Sciatic nerve (tissue), 2 donors: ENCODE measurements at regions not wholly inside any gene's neighbourhood (a gene's known extent, or its start where the extent isn't known, plus 50 kb on each side); places are given as distances from the start of the nearest gene placed in this dataset.
"Not testable (repeated sequence)": the region's sequence is repeated elsewhere in the genome, so short reads cannot be mapped to it uniquely, and the experiment has no call there.

Experiments used
- ATAC-seq: fragments of 200-7000 bp; cut with Tn5 transposase; one replicate; pipeline ENCODE4 v1.9.1; 2020; ENCODE audit warnings: mild to moderate bottlenecking, moderate library complexity
- DNase-seq: peaks from one replicate; pipeline ENCODE4 v3.0.0-alpha.2; 2020; ENCODE audit warnings: low spot score
- intact Hi-C: fragments of 100-400 bp; cut with DNase I; formaldehyde crosslinking; loops from one replicate; pipeline ENCODE4 v1.14.2; 2022
- donor health status: DM: no; HTN: no; CAD: no.
- donor health status: DM: no; HTN: no; CAD: no.

DNA sequence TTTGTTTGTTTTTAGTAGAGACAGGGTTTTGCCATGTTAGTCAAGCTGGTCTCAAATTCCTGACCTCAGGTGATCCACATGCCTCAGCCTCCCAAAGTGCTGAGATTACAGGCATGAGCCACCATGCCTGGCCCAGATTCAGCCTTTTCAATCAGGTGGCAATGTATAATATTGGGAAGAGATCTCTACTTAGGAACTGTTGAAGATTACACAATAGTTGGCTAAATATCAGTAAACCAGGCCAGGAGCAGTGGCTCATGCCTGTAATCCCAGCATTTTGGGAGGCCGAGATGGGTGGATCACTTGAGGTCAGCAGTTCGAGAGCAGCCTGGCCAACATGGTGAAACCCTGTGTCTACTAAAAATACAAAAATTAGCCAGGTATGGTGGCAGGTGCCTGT, 101.1 kb upstream of the LOC128125822 start:
- DNase-seq, intact Hi-C loops, ATAC-seq: not testable (repeated sequence)

DNA sequence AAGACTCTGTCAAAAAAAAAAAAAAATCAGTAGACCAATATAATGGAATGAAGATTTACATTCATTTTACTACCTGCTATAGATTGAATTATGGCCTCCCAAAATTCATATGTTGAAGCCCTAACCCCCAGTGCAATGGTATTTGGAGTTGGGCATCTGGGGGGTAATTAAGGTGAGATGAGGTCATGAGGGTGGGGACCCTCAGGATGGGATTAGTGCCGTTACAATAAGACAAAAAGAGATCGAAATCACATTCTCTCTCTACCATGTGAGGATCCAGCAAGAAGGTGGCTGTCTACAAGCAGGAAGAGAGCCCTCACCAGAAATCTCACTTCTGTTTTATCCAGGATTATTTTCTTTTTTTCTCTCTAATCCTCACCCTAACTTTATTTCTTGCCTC, 100.6 kb upstream of the LOC128125822 start:
- no peak for ATAC-seq
- DNase-seq = no peak
- intact Hi-C loops = no loop called here

DNA sequence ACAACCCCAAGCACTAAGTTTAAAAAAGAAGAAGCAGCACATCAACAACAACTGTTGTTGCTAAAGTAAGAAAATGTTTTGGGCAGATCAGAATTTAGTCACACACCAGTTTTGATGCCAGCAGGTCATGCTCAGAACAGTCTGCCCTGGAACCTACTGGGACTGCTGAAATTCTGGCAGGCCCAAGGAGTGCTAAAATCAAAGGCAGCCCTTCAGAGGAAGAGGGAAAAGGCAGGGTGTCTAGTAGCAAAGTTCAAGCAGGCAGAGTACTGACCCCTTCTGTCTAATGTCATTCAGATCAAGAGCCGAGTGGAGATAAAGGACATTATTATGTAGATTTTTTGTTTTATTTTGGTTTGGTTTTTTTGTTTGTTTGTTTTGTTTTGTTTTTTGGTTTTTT, 96.6 kb upstream of the LOC128125822 start:
- intact Hi-C loops = no loop called here
- DNase-seq = no peak
- ATAC-seq = peak; percentile 52

DNA sequence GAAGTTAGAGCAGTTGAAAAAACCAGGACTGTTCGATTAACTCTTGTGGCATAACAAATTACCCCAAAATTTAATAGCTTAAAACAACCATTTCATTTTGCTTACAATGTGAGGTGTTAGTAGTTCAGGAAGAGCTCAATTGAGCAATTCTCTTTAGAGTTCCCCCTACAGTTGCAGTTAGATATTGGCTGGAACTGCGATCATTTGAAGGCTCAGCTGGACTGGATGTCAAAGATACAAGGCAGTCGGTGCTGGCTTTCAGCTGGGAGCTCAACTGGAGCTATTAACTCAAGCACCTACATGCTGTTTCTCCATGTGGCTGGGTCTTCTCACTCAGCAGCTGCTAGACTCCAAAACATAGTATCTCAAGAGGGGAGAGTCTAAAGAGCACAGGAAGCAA, 96.0 kb upstream of the LOC128125822 start:
- no peak for DNase-seq
- no peak for ATAC-seq
- intact Hi-C loops = no loop called here

DNA sequence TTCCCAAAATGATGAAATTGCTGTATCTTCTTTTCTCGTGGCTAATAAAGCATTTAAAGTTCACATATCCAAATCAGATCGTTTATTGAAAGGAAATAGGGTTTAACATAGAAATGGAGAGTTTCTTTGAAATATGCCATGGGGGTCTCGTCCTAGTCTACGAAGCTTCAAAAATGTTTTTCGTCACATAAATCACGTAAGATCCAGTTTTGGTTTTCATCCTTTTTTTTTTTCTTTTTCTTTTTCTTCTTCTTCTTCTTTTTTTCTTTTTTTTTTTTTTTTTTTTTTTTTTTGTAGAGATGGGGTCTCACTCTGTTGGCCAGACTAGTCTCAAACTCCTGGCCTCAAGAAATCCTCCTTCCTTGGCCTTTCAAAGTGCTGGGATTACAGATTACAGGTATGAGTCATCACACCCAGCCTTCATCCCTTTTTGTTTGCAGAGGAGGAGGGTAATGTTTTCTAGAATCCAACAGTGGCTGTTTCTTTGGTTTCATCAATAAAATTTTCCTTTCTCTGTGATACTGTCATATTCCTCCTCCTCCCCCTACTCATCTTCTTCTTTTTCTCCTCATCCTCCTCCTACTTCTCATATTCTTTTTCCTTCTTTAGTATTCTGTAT, 94.7 kb upstream of the LOC128125822 start:
- no peak for ATAC-seq
- DNase-seq = no peak
- intact Hi-C loops = no loop called here

DNA sequence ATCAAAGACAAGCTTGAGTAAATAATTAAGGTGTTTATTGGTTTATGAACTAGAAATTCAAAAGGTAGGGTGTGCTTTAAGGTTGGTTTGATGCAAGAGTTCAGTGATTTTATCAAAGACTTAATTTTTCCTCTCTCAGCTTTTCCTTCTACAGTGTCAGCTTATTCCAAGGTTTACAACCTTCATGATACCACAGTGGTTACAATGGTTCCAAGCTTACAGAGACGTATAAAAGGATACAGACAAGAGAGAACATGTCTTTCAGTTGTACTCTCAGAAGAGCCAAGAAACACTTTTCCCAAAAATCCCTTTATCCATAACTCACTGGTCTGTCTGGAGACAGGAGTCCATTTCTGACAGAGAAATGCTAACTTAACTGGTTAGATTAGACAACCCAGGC, 93.5 kb upstream of the LOC128125822 start:
- DNase-seq (no peak), ATAC-seq (no peak)
- intact Hi-C loops = no loop called here

DNA sequence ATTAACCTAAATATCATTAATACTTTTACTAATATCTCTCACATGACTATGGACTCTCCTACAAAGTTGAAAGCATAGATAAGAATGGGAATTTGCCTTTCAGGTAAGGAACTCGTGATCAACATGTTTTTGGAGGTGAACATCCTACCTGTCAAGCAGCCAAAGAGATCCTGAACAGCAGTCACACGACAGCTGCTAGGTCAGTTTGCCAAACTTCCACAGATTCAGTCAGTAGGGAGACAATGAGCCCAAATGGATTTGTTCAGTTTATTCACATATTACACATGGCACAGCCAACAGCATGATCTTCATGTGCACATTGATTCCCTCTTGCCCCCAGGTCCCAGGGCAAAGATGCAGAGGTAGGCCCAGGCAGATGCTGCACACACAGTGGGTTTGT, 86.1 kb upstream of the LOC128125822 start:
- ATAC-seq = no peak
- intact Hi-C loops = no loop called here
- no peak for DNase-seq

DNA sequence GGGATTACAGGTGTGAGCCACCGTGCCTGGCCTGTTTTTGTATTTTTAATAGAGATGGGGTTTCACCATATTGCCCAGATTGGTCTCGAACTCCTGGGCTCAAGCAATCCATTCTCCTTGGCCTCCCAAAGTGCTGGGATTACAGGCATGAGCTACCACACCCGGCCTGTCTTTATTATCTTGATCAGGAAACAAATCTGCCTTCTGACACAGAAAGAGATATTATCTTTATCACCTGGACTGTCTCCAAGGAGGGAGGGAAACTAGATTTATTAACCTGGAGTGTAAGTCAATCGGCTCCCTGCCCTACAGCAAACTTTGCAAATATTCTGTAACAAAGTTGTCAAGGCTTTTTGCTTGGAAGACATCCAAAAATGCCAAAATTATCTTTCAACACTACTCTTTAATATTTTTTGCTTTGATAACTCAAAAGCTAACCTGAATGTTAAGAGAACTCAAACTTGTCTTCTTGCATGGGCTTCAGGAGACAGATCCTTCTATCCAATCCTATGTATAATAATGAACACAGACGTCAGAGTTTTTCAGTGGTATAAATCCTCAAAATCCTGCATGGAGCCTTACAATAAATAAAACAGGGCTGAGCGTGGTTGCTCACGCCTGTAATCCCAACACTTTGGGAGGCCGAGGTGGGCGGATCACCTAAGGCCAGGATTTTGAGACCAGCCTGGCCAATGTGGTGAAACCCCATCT, 85.0 kb upstream of the LOC128125822 start:
- no peak for DNase-seq
- intact Hi-C loops = no loop called here
- ATAC-seq = no peak

DNA sequence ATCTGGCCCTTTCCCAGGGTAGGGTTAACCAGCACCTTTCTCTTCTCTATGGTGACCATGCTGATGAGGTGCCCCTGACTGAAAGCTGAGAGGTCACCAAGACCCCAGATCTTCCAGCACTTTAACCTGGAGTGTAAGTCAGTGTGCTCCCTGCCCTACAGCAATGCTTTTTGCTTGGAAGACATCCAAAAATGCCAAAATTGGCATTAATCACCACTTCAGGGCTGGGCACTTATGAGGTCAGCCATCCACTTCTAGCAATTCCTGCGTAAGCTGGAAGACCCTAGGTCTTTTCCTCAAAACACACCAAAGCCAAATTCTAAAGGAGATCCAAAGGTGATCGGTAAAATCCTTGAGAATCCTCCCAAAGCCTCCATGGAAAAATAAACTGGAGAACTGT, 81.2 kb upstream of the LOC128125822 start:
- DNase-seq (no peak), ATAC-seq (no peak)
- intact Hi-C loops = loop anchor here (5.0 kb wide), 1 partner anchor 1659 kb away; no protein-coding TSS in a partner anchor

DNA sequence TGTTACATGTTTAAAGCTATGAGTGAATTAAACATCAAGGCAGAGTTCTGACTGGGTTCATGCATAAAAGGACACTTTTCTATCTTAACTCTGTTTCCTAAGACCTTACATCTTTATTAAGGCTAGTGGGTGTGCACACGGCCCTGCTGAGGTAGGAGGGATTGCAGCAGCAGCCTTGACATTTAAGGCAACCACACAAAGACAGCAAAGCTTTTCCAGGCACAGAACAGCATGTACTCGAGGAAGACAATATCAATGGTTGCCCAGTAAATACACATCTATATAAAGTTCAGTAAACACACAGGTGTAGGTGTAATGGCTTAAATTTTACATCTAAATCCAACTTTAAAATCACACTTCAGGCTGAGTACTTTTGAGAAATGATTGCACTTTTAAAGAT, 79.8 kb upstream of the LOC128125822 start:
- DNase-seq = no peak
- no peak for ATAC-seq
- intact Hi-C loops = loop anchor here (5.0 kb wide), 1 partner anchor 1660 kb away; no protein-coding TSS in a partner anchor

DNA sequence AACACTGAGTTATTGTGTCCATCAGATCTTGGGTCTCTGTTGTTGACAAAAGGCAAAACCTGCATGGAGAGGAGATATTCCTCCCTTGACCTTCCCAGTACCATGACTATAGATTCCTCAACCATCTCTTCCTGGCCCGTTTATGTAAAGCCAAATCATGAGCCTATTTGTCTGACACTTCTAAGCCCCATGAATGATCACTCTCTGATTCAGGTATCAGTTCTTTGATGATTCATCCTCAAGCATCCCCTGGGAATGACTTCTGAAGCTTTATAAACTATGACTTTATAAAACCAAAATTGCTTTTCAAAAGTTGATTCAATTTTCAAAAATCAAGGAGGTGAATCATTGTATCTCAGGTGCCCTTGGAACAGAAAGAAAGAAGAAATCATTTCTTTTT, 78.7 kb upstream of the LOC128125822 start:
- ATAC-seq = no peak
- no peak for DNase-seq
- intact Hi-C loops = loop anchor here (5.0 kb wide), 1 partner anchor 1661 kb away; no protein-coding TSS in a partner anchor

DNA sequence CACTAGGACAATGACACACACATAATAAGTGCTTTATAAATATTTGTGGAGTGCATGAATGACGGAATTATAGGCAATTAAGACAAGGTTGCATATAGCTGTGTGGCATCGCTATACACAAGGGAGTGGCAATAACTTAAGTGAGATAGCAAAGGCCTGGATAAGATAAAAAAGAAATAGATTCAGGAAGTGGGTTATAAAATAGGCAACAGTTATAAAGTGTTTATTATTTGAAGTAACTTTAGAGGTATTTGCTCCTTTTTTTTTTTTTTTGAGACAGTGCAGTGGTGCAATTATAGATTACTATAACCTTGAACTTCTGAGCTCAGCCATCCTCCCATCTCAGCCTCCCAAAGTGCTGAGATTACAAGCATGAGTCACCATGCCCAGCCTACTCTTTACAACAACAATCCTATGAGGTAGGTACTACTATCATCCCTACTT, 75.9 kb upstream of the LOC128125822 start:
- ATAC-seq (no peak), DNase-seq (no peak)
- intact Hi-C loops = no loop called here

DNA sequence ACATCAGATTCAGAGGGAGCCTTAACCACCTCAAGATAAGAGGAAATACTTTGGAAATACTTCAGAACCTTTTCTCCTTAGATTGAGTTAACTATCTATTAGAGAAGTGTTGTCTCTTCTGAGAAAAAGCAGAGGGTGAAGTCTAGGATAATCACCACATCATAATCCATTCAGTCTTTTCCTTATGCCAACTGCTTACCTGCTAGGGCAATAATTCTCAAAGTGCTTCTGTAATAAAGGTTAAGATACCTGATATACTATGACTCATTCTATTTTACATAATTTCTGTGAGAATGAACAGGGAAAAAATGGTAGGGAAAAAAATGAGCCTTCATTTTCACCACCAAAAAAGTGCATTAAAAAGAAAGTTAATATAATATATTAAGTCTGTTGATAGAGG, 70.1 kb upstream of the LOC128125822 start:
- no peak for ATAC-seq
- intact Hi-C loops = no loop called here
- no peak for DNase-seq

DNA sequence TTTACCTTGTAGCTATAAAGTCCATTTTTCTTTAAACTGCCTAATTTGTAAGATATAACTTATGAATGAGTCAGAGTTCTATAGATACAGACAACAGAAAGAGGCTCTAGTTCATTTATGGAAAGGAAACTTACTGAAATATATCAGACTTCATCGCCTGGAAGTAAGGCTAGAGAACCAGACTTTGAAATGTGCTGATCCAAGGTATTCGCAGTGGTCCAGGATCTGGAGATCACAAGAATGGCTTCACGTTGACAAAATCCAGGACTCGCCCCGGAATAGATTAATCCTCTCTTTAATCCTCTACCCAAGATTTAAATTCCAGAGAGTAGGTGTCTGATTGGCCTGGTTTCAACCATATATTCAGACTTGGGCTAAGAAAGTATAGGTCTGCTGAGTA, 69.1 kb upstream of the LOC128125822 start:
- intact Hi-C loops = no loop called here
- ATAC-seq (no peak), DNase-seq (no peak)

DNA sequence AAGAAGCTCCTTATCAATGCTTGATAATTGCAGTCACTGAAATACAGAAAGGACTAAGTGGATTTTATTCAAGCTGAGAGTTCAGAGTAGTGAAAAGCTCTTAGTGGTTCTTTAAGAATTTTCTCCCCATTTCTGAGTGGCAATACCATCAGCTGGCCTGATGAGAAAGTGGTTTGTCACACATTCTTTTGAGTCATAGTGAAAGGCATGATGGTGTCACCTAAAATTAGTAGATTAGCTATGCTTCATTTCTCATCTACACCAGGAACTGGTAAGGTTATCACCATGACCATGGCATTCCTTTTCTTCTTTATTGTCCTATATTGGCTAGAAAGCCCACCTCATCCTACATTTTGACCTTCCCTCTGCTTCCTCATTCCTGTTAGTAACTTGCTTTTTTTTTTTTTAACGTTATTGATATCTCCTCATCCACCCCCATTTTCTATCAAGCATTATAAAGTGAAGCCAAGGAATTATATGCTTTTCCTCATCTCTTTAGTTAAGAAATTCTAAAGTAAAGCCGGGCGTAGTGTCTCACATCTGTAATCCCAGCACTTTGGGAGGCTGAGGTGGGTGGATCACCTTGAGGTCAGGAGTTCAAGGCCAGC, 67.4 kb upstream of the LOC128125822 start:
- ATAC-seq = no peak
- intact Hi-C loops = no loop called here

DNA sequence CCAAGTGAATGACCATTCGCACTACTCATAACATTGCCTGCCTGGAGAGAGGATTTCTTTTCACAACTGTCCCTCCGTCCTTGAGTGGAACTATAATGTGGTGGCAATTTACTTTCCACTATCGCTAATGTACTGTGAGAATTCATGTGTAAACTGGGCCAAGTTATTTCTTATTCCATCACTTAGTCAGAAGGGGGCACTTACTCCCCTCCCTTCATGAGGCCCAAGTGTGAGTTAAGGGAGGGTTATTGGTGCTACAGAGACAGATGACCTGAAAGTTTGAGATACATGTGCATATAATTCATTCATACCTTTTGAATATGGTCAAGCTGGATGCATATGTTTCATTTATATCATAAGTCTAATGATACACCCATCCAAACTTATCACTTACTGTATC, 65.2 kb upstream of the LOC128125822 start:
- intact Hi-C loops = no loop called here
- no peak for ATAC-seq

More for the DNA sequence above, 67.4 kb upstream of the LOC128125822 start:
- DNase-seq = no peak

DNA sequence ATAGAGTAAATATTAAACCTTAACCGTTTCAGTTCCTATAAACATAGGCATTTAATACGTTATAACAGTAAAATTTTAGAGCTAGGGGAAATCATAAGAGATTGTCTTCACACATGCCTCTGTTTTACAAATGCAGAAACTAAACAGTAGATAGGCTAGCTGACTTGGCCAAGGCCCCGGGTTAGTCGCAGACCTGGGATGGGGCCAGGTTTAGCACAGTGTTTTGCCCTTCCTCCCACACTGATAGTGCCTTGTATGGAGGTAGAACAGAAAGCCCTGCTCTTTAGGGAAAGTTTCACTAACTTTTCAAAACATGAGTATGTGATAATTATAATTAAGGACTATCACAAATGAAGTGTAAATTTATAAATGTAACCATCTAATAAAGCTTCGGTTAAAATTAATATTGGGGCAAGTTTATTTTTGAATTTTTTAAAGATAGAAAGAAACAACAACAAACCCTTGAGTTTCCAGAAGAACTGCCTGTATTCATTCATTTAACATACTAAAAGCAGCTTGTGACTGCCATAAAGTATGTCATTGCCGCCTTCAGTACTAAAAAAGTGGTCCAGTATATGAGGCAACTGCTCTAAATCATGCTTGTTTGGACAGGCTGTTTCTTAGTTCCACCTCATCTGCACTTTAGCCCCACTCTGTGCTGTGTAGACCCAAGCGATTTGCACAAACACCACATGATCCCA, 62.5 kb upstream of the LOC128125822 start:
- ATAC-seq (peak; percentile 59), DNase-seq (no peak)
- intact Hi-C loops = no loop called here

More for the DNA sequence above, 65.2 kb upstream of the LOC128125822 start:
- DNase-seq = no peak

DNA sequence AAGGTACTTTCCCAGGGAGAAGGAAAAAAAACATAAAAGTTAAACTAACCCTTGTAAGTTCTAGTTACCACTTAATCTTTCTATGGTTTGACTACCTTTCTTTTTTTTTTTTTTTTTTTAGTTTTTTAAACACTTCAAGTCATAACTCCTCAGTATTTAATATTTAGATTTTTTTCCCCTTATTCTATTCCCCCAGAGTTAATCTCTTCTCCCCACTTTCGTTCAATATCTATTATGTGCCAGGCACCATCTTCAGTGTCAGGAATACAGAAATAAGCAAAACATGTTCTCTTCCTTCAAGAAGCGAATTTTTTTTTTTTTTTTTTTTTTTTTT, 62.0 kb upstream of the LOC128125822 start:
- intact Hi-C loops = no loop called here
- ATAC-seq = no peak
- DNase-seq = no peak

DNA sequence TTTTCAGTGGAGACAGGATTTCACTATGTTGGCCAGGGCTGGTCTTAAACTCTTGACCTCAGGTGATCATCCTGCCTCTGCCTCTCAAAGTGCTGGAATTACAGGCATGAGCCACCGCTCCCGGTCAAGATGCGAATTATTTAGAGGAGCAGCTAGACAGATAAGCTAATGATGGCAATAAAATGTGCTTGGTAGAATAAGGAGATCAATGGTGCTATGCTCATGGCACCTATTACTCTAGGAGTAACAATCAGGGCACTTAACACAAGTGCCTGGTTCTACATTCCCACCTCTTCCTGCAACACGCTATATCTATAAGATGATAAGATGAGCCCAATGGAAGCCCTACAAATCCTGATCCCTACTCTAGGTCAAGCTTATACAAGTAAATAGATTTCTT, 61.4 kb upstream of the LOC128125822 start:
- no peak for ATAC-seq
- intact Hi-C loops = no loop called here
- no peak for DNase-seq
